ENCODE measurements at regions not wholly inside any gene's neighbourhood (a gene's known extent, or its start where the extent isn't known, plus 50 kb on each side); places are given as distances from the start of the nearest gene placed in this dataset.

DNA sequence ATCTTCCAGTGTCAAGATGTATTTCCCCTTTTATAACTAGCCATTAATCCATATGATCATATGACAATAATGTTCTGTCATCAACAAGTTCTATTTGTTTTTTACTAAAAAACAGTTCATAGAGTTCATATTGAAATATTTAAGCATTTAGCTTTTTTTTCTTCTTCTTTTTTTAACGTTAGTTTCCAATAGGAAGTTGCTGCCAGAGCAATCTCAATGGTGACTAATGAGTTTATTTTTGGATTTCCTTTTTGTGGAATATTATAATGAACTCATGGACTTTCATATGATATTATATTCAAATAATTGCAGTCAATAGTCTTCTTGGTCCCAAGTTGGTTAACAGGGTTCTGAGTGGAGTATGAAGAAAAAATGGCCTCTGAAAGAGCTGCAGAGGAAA lies 343.3 kb downstream of the BCKDHB start:
- Histone ChIP-seq H3K27me3 (ENCODE audit: insufficient read depth, low read length) (no peaks in the 10 kb centered on the region), H3K4me1 (ENCODE audit: insufficient read depth, low read length, severe bottlenecking) (no peaks in the 10 kb centered on the region), H3K9me3 (ENCODE audit: low read length) (no peaks in the 10 kb centered on the region), H3K79me2 (ENCODE audit: insufficient read depth, low read length) (no peaks in the 10 kb centered on the region), H3K9me2 (ENCODE audit: low read depth, low read length) (no peaks in the 10 kb centered on the region), H3K4me3 (ENCODE audit: low read depth, low read length, poor library complexity, severe bottlenecking) (no peak overlapping the region), H3K4me2 (ENCODE audit: low read length) (no peak overlapping the region), H2AFZ (ENCODE audit: low read length) (no peak overlapping the region), H3F3A (ENCODE audit: insufficient read depth, low read length) (no peaks in the 10 kb centered on the region), H3K36me3 (ENCODE audit: insufficient read depth, low read length) (no peaks in the 10 kb centered on the region), H4K20me1 (ENCODE audit: insufficient read depth, low read length) (no peaks in the 10 kb centered on the region), H3K27ac (ENCODE audit: low read depth, low read length, poor library complexity, severe bottlenecking) (no peak overlapping the region), H3K9ac (ENCODE audit: low read length) (no peak overlapping the region)
- TF ChIP-seq EZH2 (IDR thresholded peaks at IDR 0.05; ENCODE audit: borderline replicate concordance, low read length) (no peak), CTCF (IDR thresholded peaks at IDR 0.05; ENCODE audit: low read length) (no peak)

- Histone ChIP-seq H4K20me1 (ENCODE audit: insufficient read depth, low read length) (no peaks in the 10 kb centered on the region), H3K4me3 (ENCODE audit: low read depth, low read length, poor library complexity, severe bottlenecking) (no peak overlapping the region), H3K36me3 (ENCODE audit: insufficient read depth, low read length) (no peaks in the 10 kb centered on the region), H3K27ac (ENCODE audit: low read depth, low read length, poor library complexity, severe bottlenecking) (no peak overlapping the region), H3K9me2 (ENCODE audit: low read depth, low read length) (no peaks in the 10 kb centered on the region), H3K9ac (ENCODE audit: low read length) (no peak overlapping the region), H3K9me3 (ENCODE audit: low read length) (no peaks in the 10 kb centered on the region), H2AFZ (ENCODE audit: low read length) (no peak overlapping the region), H3K27me3 (ENCODE audit: insufficient read depth, low read length) (no peaks in the 10 kb centered on the region), H3K4me1 (ENCODE audit: insufficient read depth, low read length, severe bottlenecking) (no peaks in the 10 kb centered on the region), H3K79me2 (ENCODE audit: insufficient read depth, low read length) (no peaks in the 10 kb centered on the region), H3K4me2 (ENCODE audit: low read length) (no peak overlapping the region), H3F3A (ENCODE audit: insufficient read depth, low read length) (no peaks in the 10 kb centered on the region)
- TF ChIP-seq EZH2 (IDR thresholded peaks at IDR 0.05; ENCODE audit: borderline replicate concordance, low read length) (no peak), CTCF (IDR thresholded peaks at IDR 0.05; ENCODE audit: low read length) (no peak)
Observed at GRCh38 chr6:80446454-80447045, 340.1 kb downstream of the BCKDHB start.

GRCh38 chr6:80445751-80446150 lies 339.3 kb downstream of the BCKDHB start:
- no peaks in the 10 kb centered on the region for H3K9me3 ChIP-seq (ENCODE audit: low read length)
- no peaks in the 10 kb centered on the region for H3K36me3 ChIP-seq (ENCODE audit: insufficient read depth, low read length)
- no peaks in the 10 kb centered on the region for H4K20me1 ChIP-seq (ENCODE audit: insufficient read depth, low read length)

More at GRCh38 chr6:80445751-80446150, 339.3 kb downstream of the BCKDHB start:
- Histone ChIP-seq H2AFZ (ENCODE audit: low read length) (no peak overlapping the region), H3K4me1 (ENCODE audit: insufficient read depth, low read length, severe bottlenecking) (no peaks in the 10 kb centered on the region), H3K27me3 (ENCODE audit: insufficient read depth, low read length) (no peaks in the 10 kb centered on the region), H3F3A (ENCODE audit: insufficient read depth, low read length) (no peaks in the 10 kb centered on the region), H3K9me2 (ENCODE audit: low read depth, low read length) (no peaks in the 10 kb centered on the region), H3K9ac (ENCODE audit: low read length) (no peak overlapping the region), H3K4me3 (ENCODE audit: low read depth, low read length, poor library complexity, severe bottlenecking) (no peak overlapping the region), H3K4me2 (ENCODE audit: low read length) (no peak overlapping the region), H3K27ac (ENCODE audit: low read depth, low read length, poor library complexity, severe bottlenecking) (no peak overlapping the region), H3K79me2 (ENCODE audit: insufficient read depth, low read length) (no peaks in the 10 kb centered on the region)
- TF ChIP-seq CTCF (IDR thresholded peaks at IDR 0.05; ENCODE audit: low read length): no peak
- TF ChIP-seq EZH2 (IDR thresholded peaks at IDR 0.05; ENCODE audit: borderline replicate concordance, low read length): no peak

All from OCI-LY1 (cell line).